Activated T-helper 1 cell treated with anti-CD3 and anti-CD28 coated beads, Interleukin-12 subunit alpha, Interleukin-12 subunit beta, Interleukin-2, Interleukin-4 antibody, amounts not matched to agents 30 ng/mL and 10 ng/mL and 1 ng/mL, durations not matched to agents 14 hours and 24 hours and 36 hours (primary cell): ENCODE measurements at regions not wholly inside any gene's neighbourhood (a gene's known extent, or its start where the extent isn't known, plus 50 kb on each side); places are given as distances from the start of the nearest gene placed in this dataset.

Source experiments
- DNase-seq: peaks from one replicate; pipeline ENCODE4 v3.0.0; 2021; ENCODE audit warnings: low spot score
- H3K27ac Mint-ChIP-seq: one replicate; pipeline ENCODE4 v1.8.0; 2021; ENCODE audit warnings: mild to moderate bottlenecking, mixed read lengths
- H3K27me3 Mint-ChIP-seq: one replicate; pipeline ENCODE4 v1.8.0; 2022; ENCODE audit warnings: mild to moderate bottlenecking, moderate library complexity, mixed read lengths; ENCODE audit not compliant: insufficient read depth
- H3K36me3 Mint-ChIP-seq: one replicate; pipeline ENCODE4 v1.8.0; 2021; ENCODE audit warnings: low read depth, mixed read lengths
- H3K4me1 Mint-ChIP-seq: one replicate; pipeline ENCODE4 v1.8.0; 2021; ENCODE audit warnings: low read depth, mixed read lengths
- H3K4me3 Mint-ChIP-seq: one replicate; pipeline ENCODE4 v1.8.0; 2021; ENCODE audit warnings: mild to moderate bottlenecking, moderate library complexity, mixed read lengths
- H3K9me3 Mint-ChIP-seq: one replicate; pipeline ENCODE4 v1.8.0; 2021; ENCODE audit warnings: mixed read lengths
- intact Hi-C: fragments of 100-400 bp; cut with micrococcal nuclease; formaldehyde crosslinking; loops from one replicate; pipeline ENCODE4 v1.15.1; 2024

DNA sequence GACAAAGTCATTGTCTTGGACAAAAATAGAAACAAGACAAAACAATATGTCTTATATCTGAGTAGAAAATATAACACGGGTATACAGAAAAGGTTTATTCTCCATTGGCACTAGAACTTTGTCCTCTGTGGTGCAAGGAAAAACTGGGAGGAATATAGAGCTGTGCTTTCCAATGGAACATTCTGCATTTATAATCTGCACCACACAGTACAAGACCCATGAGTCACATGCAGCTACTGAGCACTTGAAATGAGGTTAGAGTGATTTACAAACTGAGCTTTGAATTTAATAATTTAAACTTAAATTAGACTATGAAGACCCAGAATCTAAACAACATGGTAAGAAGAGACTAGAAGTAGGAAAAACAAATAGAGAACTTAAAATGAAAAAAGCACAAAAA, 86.1 kb downstream of the RAP2A start:
- no peaks in the 10 kb centered on the region for H3K9me3 Mint-ChIP-seq
- H3K4me1 Mint-ChIP-seq = no peaks in the 10 kb centered on the region
- no peak overlapping the region for H3K27ac Mint-ChIP-seq
- peaks cover 1% of the 10 kb centered on the region for H3K27me3 Mint-ChIP-seq
- no peaks in the 10 kb centered on the region for H3K36me3 Mint-ChIP-seq
- no peak overlapping the region for H3K4me3 Mint-ChIP-seq
- DNase-seq = no peak
- intact Hi-C loops = no loop called here

DNA sequence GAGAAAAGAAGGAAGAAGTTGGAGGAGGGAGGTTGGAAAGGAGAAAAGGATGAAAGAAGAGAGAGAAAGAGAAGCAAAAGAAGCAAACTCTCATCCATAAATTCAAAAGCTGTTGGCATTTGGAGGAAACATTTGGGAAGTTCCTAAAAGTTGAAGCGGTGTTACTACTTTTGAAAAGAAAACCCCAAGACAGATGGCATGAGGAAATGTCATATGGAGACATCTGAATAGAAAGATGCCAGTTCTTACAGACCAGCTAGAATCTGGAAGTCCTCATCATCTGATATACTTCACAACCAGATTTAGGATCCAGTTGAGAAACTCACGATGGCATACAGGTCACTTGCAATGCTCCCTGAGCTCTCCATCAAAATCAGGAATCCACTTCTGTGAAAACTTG, 86.9 kb downstream of the RAP2A start:
- no peak for DNase-seq
- H3K27ac Mint-ChIP-seq = no peak overlapping the region
- H3K4me3 Mint-ChIP-seq = no peak overlapping the region
- no peaks in the 10 kb centered on the region for H3K9me3 Mint-ChIP-seq
- H3K36me3 Mint-ChIP-seq = no peaks in the 10 kb centered on the region
- intact Hi-C loops = no loop called here
- H3K4me1 Mint-ChIP-seq = no peaks in the 10 kb centered on the region
- peaks cover 1% of the 10 kb centered on the region for H3K27me3 Mint-ChIP-seq

DNA sequence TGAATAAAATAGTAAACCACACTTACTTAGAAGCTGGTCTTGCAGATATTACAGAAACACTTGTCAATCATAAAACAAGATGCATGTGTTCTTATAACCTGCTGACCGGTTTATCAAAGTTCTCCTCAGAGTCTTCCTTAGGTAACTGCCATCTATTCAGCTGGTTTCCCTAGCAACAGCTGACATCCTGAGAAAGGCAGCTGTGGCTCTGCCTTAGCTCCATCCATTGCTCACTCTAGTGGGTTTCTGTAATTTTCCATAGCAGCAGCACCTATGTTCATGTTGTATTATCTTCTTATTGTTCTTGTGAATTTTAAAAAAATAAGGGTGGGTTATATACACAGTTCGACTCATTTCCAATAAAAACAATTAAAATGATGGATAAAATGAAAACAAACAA, 87.8 kb downstream of the RAP2A start:
- Mint-ChIP-seq H3K27ac (no peak overlapping the region), H3K36me3 (no peaks in the 10 kb centered on the region), H3K9me3 (no peaks in the 10 kb centered on the region), H3K4me3 (no peak overlapping the region), H3K27me3 (peaks cover 1% of the 10 kb centered on the region), H3K4me1 (no peaks in the 10 kb centered on the region)
- no peak for DNase-seq
- intact Hi-C loops = no loop called here

DNA sequence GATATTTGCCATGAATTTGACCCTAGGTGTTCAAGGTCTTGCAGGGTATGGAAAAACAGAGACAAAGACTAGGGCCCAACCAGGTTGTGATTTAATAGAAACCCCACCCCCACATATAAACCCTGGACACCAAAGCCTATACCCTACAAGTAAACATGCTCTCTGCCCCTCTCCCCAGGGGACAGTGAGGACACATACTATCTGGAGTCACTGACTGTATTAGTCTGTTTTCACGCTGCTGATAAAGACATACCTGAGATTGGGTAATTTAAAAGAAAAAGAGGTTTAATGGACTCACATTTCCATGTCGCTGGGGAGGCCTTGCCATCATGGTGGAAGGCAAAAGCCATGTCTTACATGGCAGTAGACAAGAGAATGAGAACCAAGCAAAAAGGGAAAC, 88.3 kb downstream of the RAP2A start:
- Mint-ChIP-seq H3K27me3 (peaks cover 1% of the 10 kb centered on the region), H3K4me1 (no peaks in the 10 kb centered on the region), H3K36me3 (no peaks in the 10 kb centered on the region), H3K27ac (no peak overlapping the region), H3K4me3 (no peak overlapping the region), H3K9me3 (no peaks in the 10 kb centered on the region)
- intact Hi-C loops = no loop called here
- no peak for DNase-seq

DNA sequence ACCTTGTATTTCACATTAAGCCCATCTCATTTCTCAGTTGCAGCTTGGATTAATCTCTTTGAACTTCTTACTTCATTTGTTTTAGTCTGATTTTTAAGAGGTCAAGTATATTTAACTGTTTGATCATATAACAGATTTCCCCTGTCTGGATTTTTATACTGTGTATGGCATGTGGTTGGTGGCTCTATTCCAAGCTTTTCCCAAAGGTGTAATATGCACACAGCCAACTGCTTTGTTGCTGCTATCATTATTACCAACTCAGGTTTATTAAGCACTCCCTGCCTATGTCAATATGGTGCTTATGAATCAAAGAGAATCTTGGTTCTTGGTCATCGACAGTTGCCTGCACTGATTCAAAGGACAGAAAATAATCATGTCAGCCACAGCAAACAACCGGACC, 92.6 kb downstream of the RAP2A start:
- no peak for DNase-seq
- no peaks in the 10 kb centered on the region for H3K4me1 Mint-ChIP-seq
- H3K27ac Mint-ChIP-seq = no peak overlapping the region
- peaks cover 1% of the 10 kb centered on the region for H3K27me3 Mint-ChIP-seq
- H3K9me3 Mint-ChIP-seq = no peaks in the 10 kb centered on the region
- H3K4me3 Mint-ChIP-seq = no peak overlapping the region
- intact Hi-C loops = no loop called here
- H3K36me3 Mint-ChIP-seq = no peaks in the 10 kb centered on the region

DNA sequence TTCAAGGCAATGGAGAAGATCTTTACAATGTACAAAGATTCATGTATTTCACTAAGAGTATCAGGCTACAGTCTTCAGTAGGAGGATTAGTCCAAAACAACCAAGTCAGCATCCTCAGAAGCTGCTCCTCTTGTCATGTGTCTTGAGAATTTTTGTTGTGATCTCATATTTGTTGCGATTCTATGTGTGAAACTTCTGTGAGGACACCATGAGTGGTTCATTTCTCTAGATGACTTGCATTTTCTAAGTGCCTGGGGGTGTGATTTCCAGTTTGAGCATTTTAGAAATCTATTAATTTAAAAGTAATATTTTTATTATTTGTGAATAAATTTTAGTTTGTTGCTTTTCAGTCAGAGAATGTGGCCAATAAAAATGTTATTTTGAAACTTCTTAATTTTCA, 94.5 kb downstream of the RAP2A start:
- intact Hi-C loops = no loop called here
- no peaks in the 10 kb centered on the region for H3K27me3 Mint-ChIP-seq
- no peak for DNase-seq
- no peaks in the 10 kb centered on the region for H3K4me1 Mint-ChIP-seq
- no peaks in the 10 kb centered on the region for H3K9me3 Mint-ChIP-seq
- H3K27ac Mint-ChIP-seq = no peak overlapping the region
- no peak overlapping the region for H3K4me3 Mint-ChIP-seq
- H3K36me3 Mint-ChIP-seq = no peaks in the 10 kb centered on the region

DNA sequence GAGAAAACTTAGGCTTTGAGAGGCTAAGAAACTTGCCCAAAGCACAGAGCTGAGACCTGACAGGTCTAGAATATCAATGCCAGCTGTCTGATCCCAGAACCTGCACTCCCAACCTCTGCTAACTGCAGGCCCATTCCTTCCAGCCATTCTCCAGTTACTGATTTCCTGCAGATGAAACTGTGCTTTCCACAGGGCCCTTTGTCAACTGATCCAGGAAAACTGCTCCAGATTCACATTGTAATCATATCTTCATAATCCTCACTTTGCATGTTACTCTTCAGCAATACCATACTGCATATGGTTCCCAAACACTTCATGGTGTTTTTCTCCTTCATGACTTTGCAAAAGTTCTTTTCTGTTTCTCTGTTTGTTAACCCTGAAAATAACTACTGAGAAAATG, 100.6 kb downstream of the RAP2A start:
- no peaks in the 10 kb centered on the region for H3K9me3 Mint-ChIP-seq
- H3K36me3 Mint-ChIP-seq = no peaks in the 10 kb centered on the region
- H3K4me1 Mint-ChIP-seq = no peaks in the 10 kb centered on the region
- H3K4me3 Mint-ChIP-seq = no peak overlapping the region
- no peak for DNase-seq
- no peaks in the 10 kb centered on the region for H3K27me3 Mint-ChIP-seq
- H3K27ac Mint-ChIP-seq = no peak overlapping the region
- intact Hi-C loops = no loop called here

DNA sequence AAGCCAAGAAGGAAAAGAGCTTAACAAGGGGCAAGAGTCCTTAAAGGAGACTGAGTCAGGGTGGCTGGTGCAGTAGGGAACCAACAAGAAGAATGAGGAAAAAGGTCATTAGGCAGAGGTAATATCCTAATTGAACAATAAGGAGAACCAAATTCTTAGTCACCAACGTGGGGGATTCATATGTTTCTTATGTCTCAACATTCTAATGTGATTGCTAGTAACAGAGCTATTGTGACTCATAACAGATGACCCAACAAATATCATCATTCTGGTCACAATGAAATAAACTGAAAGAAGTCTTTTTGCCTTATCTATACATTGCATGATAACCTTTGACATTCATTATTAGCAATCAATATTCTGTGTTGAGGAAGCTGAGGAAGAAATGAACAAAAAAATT, 101.6 kb downstream of the RAP2A start:
- H3K9me3 Mint-ChIP-seq = no peaks in the 10 kb centered on the region
- no peaks in the 10 kb centered on the region for H3K4me1 Mint-ChIP-seq
- H3K36me3 Mint-ChIP-seq = no peaks in the 10 kb centered on the region
- no peak for DNase-seq
- H3K4me3 Mint-ChIP-seq = no peak overlapping the region
- H3K27me3 Mint-ChIP-seq = peaks cover 3% of the 10 kb centered on the region
- intact Hi-C loops = no loop called here
- H3K27ac Mint-ChIP-seq = no peak overlapping the region

DNA sequence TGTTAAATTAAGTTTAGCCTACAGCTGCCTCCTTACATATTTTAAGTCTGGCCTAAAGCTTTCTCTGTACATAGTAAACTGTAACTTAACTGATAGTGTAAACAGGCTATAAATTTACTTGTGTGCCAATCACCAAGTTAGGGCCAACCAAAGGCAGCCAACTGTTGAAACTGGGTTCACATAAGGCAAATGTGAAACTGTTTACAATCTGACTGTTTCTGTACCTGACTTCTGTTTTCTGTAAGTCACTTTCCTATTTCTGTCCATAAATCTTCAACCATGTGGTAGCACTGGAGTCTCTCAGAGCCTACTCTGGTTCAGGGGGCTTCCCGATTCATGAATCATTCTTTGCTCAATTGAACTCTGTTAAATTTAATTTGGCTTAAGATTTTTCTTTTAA, 103.1 kb downstream of the RAP2A start:
- peaks cover 3% of the 10 kb centered on the region for H3K27me3 Mint-ChIP-seq
- no peak overlapping the region for H3K27ac Mint-ChIP-seq
- H3K36me3 Mint-ChIP-seq = no peaks in the 10 kb centered on the region
- no peaks in the 10 kb centered on the region for H3K9me3 Mint-ChIP-seq
- H3K4me3 Mint-ChIP-seq = no peak overlapping the region
- intact Hi-C loops = no loop called here
- no peaks in the 10 kb centered on the region for H3K4me1 Mint-ChIP-seq
- DNase-seq = no peak

DNA sequence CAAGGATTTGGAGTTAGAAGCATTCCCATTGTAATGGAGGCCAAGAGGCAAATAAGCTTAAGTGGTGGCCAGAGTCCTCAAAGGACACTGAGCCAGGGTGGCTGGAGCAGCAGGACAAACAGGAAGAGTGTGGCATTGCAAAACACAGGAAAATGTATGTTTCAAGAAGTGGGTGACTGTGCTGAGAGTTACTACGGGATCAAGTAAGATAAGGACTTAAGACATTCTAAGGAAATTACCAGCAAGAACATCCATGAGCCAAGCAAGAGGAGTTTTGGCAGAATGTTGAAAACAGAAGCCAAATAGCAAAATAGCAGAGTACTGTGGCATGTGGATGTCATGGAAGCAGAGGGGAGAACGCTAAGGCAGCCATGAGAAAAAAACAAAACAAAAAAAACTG, 104.2 kb downstream of the RAP2A start:
- DNase-seq = no peak
- peaks cover 3% of the 10 kb centered on the region for H3K27me3 Mint-ChIP-seq
- no peaks in the 10 kb centered on the region for H3K9me3 Mint-ChIP-seq
- intact Hi-C loops = no loop called here
- no peak overlapping the region for H3K27ac Mint-ChIP-seq
- H3K4me3 Mint-ChIP-seq = no peak overlapping the region
- no peaks in the 10 kb centered on the region for H3K36me3 Mint-ChIP-seq
- H3K4me1 Mint-ChIP-seq = no peaks in the 10 kb centered on the region

DNA sequence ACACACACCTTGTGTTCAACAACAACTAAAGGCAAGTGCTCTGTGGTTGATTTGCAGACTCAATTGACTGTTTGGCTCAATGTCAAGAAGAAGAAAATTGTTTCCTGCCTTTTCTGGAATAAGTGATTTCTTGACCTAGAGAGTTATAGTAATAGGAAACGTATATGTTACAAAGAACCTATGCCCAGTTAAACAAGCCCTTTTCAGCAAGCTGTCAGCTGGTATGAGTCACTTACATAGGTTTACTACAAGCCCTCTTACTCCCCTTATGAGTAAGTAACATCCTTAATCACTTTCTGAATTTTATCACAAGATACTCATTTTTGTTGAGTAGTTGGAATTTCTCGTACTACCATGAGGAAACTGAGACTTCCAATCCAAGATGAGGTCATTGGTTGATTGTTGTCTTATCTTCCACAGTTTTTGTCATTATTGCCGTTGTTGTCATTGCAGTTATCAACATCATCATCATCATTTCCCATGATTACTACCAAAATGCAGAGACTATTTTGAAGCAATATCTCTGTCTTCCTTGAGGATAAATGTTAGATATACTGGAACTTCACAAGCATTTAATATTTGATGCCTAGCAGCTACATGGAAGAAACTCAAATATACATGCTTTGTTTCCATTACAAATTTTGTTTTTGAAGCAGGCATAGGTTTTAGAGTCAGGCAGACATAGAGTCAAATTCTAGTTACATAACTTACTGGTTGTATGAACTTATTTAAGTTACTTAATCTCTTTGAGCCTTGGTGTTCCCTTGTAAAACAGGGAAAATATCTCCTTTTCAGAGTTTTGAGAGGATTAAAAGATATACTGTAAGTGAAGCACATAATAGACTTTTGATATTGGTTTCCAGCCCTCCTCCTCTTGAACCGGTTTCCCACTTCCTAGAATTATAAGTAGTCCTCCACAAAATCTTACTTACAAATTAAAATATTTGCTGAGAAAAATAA, 106.0 kb downstream of the RAP2A start:
- Mint-ChIP-seq H3K4me3 (no peak overlapping the region), H3K36me3 (no peaks in the 10 kb centered on the region), H3K27ac (no peak overlapping the region), H3K4me1 (no peaks in the 10 kb centered on the region), H3K9me3 (no peaks in the 10 kb centered on the region), H3K27me3 (peaks cover 3% of the 10 kb centered on the region)
- intact Hi-C loops = no loop called here
- DNase-seq = no peak

DNA sequence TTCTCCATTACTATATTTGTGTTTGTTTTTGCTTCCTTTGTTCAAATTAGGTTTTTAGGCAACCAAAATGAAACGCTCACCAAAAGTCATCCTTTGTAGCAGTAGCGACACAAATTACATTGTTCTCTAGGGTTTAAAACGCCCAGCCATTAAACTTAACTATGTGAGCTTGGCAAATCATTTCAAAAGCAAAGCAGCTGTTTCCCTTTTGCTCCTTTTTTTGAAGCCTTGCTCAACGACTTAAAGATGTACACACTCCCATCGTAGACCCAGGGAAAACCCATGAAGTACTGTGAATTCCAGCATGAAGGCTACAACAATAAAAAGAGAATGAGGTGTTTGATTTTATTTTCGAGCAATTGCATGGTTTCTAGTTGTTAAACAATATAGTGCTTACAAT, 106.7 kb downstream of the RAP2A start:
- DNase-seq = no peak
- Mint-ChIP-seq H3K4me3 (no peak overlapping the region), H3K4me1 (no peaks in the 10 kb centered on the region), H3K27me3 (peaks cover 3% of the 10 kb centered on the region), H3K27ac (no peak overlapping the region), H3K36me3 (no peaks in the 10 kb centered on the region), H3K9me3 (no peaks in the 10 kb centered on the region)
- intact Hi-C loops = no loop called here

DNA sequence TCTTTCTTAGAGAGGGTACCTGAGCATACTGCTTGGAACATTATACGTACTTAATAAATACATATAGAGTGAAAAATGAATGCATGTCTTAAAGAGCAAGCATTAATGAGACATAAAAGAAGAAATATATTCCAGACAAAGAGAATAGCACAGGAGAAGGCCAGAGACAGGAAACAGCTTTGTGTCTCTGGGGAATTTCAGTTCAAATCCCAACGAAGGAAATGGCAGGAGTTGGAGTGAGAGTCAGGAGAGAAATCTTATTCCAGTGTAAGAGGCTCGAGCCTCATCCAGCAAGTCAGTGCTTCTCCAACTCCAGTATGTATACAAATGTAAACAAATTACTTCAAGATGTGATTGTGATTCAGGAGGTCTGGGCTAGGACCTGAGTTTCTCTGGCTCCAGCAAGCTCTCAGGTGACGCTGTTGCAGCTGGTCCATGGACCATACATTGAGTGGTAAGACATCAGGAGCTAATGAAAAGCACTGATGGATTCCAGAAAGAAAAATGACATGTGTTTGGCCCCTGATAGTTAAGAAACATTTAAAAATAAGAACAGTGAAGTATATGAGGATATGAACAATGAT, 108.2 kb downstream of the RAP2A start:
- Mint-ChIP-seq H3K36me3 (no peaks in the 10 kb centered on the region), H3K4me1 (no peaks in the 10 kb centered on the region), H3K27ac (no peak overlapping the region), H3K4me3 (no peak overlapping the region), H3K27me3 (peaks cover 3% of the 10 kb centered on the region), H3K9me3 (no peaks in the 10 kb centered on the region)
- intact Hi-C loops = no loop called here
- no peak for DNase-seq
